ENCODE measurements at regions not wholly inside any gene's neighbourhood (a gene's known extent, or its start where the extent isn't known, plus 50 kb on each side); places are given as distances from the start of the nearest gene placed in this dataset.

DNA sequence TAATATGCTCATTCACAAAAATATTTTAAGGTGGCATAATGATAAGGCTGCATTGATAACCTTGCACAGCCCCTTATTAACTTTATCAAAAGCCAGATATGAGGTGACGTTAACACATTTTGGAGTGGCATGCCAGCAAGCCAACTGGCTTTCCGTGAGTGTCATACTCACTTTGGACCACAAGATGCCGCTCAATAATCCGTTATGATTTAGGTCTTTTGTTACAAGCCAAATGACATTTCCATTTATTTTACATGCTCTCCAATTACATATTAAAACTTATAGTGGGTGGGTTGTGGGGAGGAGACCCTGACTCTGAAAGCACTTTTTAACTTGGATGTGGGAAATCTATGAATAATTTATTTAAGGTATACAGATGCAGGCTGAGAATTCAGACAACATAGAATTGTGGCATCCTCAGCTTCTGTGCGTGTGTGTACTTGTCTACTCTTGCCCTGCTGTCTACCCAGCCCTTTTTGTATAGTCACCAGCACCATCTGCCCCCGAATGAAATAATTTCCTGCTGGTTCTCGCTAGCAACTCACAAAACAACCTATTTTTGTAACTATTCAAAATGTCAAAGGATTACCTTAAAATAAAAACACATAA lies 305.1 kb downstream of the PSAT1 start:
- H3K4me1 ChIP-seq (ENCODE audit: insufficient read depth): 0 out of 2 replicates have a peak, but pooled peaks cover 9% of the 10 kb centered on the region
- WGBS, 2 experiments (ENCODE audit: low coverage in 1 of 2, low lambda C conversion rate in 2 of 2, missing lambda C conversion rate in 2 of 2): 21 to 23% methylated on average over 7 of the region's 7 CpGs
- H4K20me1 ChIP-seq (ENCODE audit: insufficient read depth): no peaks in the 10 kb centered on the region
- no peak overlapping the region for H3K4me3 ChIP-seq
- no peaks in the 10 kb centered on the region for H3F3A ChIP-seq (ENCODE audit: insufficient read depth)
- no peak overlapping the region for H3K9ac ChIP-seq
- TF ChIP-seq EZH2phosphoT487 (IDR thresholded peaks at IDR 0.05; ENCODE audit: insufficient read depth, low read depth) (no peak), EZH2 (IDR thresholded peaks at IDR 0.05; ENCODE audit: insufficient read depth, poor library complexity, severe bottlenecking) (no peak)
- H3K27ac ChIP-seq: no peak overlapping the region
- H3K27me3 ChIP-seq (replicated peaks; ENCODE audit: insufficient read depth): no peaks in the 10 kb centered on the region
- H3K4me2 ChIP-seq (ENCODE audit: unreplicated experiment): no peak overlapping the region
- in situ Hi-C loops (cut with MboI): loop anchor here (10.0 kb wide), 1 partner anchor 523 kb away; no protein-coding TSS in a partner anchor
- no peaks in the 10 kb centered on the region for H3K9me3 ChIP-seq (ENCODE audit: low read depth)
- DNase-seq: peak; percentile 71
- H3K36me3 ChIP-seq (ENCODE audit: low read depth): no peaks in the 10 kb centered on the region
- H3K9me2 ChIP-seq (ENCODE audit: insufficient read depth): no peaks in the 10 kb centered on the region
- no peaks in the 10 kb centered on the region for H3K79me2 ChIP-seq (ENCODE audit: insufficient read depth)
- H2AFZ ChIP-seq: peak overlapping the region; percentile 36

DNA sequence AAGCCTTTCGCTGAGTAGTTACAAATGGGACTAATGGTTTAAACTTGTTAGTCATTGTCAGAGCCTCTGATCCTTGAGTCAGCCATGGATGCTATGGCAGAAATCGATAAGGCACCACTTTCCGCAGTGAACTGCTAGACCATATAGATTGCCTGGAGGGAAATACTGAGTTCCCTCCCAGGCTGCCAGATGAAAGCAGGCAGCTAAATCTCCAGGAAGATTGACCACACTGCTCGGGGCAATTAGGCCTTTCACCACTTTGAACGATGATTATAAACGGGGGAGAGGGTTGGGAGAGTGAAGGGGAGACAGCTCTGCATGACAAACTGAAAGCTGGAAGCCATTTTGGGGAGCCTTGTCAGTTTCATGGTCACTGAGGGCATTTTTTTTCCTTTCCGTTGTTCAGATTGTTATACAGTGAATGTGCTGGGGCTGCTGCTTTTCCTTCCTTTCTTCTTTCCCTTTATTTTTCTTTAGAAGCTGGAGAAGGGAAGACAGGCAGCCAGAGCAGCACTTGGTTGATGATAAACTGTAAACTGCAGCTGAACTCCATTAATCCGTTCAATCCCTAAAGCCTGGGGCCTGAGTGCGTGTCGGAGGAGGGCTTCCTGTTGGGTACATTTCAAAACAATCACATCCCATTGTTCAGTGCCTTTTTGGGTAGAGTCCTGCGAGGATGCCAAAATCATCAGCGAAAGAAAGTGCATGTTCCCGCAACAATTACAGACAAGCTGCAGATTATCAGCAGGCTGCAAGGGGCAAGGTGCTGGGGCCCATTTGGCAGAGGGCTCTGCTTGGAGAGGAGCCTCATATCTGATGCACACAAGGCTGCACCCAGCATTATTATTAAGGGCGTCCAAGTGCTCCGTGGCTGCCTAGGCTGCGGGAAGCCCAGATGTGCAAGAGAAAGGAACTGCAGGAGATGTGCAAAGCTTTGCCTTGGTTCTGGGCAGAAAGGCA lies 308.4 kb downstream of the PSAT1 start:
- Histone ChIP-seq H4K20me1 (ENCODE audit: insufficient read depth) (no peaks in the 10 kb centered on the region), H3K9me3 (ENCODE audit: low read depth) (no peaks in the 10 kb centered on the region), H3K27me3 (replicated peaks; ENCODE audit: insufficient read depth) (no peaks in the 10 kb centered on the region), H3K4me3 (no peak overlapping the region), H3K9me2 (ENCODE audit: insufficient read depth) (no peaks in the 10 kb centered on the region), H3K36me3 (ENCODE audit: low read depth) (no peaks in the 10 kb centered on the region), H3F3A (ENCODE audit: insufficient read depth) (no peaks in the 10 kb centered on the region), H3K79me2 (ENCODE audit: insufficient read depth) (no peaks in the 10 kb centered on the region), H3K9ac (no peak overlapping the region), H3K27ac (no peak overlapping the region), H2AFZ (peak overlapping the region; percentile 74), H3K4me1 (ENCODE audit: insufficient read depth) (0 out of 2 replicates have a peak, but pooled peaks cover 9% of the 10 kb centered on the region), H3K4me2 (ENCODE audit: unreplicated experiment) (no peak overlapping the region)
- DNase-seq: no peak
- WGBS, 2 experiments (ENCODE audit: low coverage in 1 of 2, low lambda C conversion rate in 2 of 2, missing lambda C conversion rate in 2 of 2): 37 to 42% methylated on average over 16 of the region's 16 CpGs
- TF ChIP-seq EZH2 (IDR thresholded peaks at IDR 0.05; ENCODE audit: insufficient read depth, poor library complexity, severe bottlenecking) (no peak), EZH2phosphoT487 (IDR thresholded peaks at IDR 0.05; ENCODE audit: insufficient read depth, low read depth) (no peak)
- in situ Hi-C loops (cut with MboI): loop anchor here (10.0 kb wide), 1 partner anchor 519 kb away; no protein-coding TSS in a partner anchor

DNA sequence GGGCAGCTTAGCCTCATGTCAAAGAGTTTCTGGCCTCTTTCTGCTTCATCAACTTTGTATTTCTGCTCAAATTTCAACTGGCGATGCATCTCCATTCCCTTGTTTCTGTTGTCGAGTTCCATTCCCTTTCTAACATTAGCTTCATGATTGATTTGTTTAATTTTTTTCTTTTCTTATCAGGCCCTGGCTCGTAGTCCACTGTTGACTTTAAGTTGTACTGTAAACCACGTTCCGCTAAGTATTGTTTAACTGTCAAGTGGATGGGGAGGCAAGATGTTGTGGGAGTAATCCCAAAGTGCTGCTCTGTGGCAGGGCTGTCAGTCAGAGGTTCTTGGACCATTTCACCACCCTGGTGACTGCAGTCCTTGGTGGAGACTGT lies 309.1 kb downstream of the PSAT1 start:
- Histone ChIP-seq H3K9me3 (ENCODE audit: low read depth) (no peaks in the 10 kb centered on the region), H3K79me2 (ENCODE audit: insufficient read depth) (no peaks in the 10 kb centered on the region)

DNA sequence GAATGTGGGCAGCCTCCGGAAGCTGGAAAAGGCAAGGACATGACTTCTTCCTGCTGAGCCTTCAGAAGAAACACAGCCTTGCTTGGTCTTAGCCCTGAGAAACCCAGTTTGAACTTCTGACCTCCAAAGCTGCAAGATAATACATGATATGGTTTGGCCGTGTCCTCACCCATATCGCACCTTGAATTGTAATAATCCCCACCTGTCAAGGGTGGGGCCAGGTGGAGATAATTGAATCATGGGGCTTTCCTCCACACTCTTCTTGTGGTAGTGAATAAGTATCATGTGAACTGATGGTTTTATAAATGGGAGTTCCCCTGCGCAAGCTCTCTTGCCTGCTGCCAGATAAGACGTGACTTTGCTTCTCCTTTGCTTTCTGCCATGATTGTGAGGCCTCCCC lies 310.9 kb downstream of the PSAT1 start:
- Histone ChIP-seq H3K27ac (no peak overlapping the region), H3K4me3 (no peak overlapping the region), H3K36me3 (ENCODE audit: low read depth) (no peaks in the 10 kb centered on the region), H3K9me3 (ENCODE audit: low read depth) (no peaks in the 10 kb centered on the region), H3K9ac (no peak overlapping the region), H3K4me2 (ENCODE audit: unreplicated experiment) (no peak overlapping the region), H3K79me2 (ENCODE audit: insufficient read depth) (no peaks in the 10 kb centered on the region), H3K9me2 (ENCODE audit: insufficient read depth) (no peaks in the 10 kb centered on the region), H3K4me1 (ENCODE audit: insufficient read depth) (peaks cover 22% of the 10 kb centered on the region), H4K20me1 (ENCODE audit: insufficient read depth) (no peaks in the 10 kb centered on the region), H2AFZ (no peak overlapping the region), H3F3A (ENCODE audit: insufficient read depth) (0 out of 2 replicates have a peak, but pooled peaks cover 11% of the 10 kb centered on the region), H3K27me3 (replicated peaks; ENCODE audit: insufficient read depth) (no peaks in the 10 kb centered on the region)
- WGBS, 2 experiments (ENCODE audit: low coverage in 1 of 2, low lambda C conversion rate in 2 of 2, missing lambda C conversion rate in 2 of 2): 97% methylated on average over 5 of the region's 5 CpGs
- TF ChIP-seq EZH2phosphoT487 (IDR thresholded peaks at IDR 0.05; ENCODE audit: insufficient read depth, low read depth) (no peak), EZH2 (IDR thresholded peaks at IDR 0.05; ENCODE audit: insufficient read depth, poor library complexity, severe bottlenecking) (no peak)
- no peak for DNase-seq
- in situ Hi-C loops (cut with MboI): loop anchor here (10.0 kb wide), 1 partner anchor 517 kb away; no protein-coding TSS in a partner anchor

More for the DNA sequence above, 309.1 kb downstream of the PSAT1 start:
- no peak overlapping the region for H3K4me3 ChIP-seq
- H3K9me2 ChIP-seq (ENCODE audit: insufficient read depth): no peaks in the 10 kb centered on the region
- H3K4me2 ChIP-seq (ENCODE audit: unreplicated experiment): no peak overlapping the region
- H4K20me1 ChIP-seq (ENCODE audit: insufficient read depth): no peaks in the 10 kb centered on the region
- 81% methylated on average over 5 of the region's 5 CpGs for WGBS, 2 experiments (ENCODE audit: low coverage in 1 of 2, low lambda C conversion rate in 2 of 2, missing lambda C conversion rate in 2 of 2)
- H3K36me3 ChIP-seq (ENCODE audit: low read depth): no peaks in the 10 kb centered on the region
- 0 out of 2 replicates have a peak overlapping the region, but pooled peaks have one; percentile 74 for H2AFZ ChIP-seq
- H3K27ac ChIP-seq: no peak overlapping the region
- H3K4me1 ChIP-seq (ENCODE audit: insufficient read depth): 0 out of 2 replicates have a peak, but pooled peaks cover 9% of the 10 kb centered on the region
- TF ChIP-seq EZH2phosphoT487 (IDR thresholded peaks at IDR 0.05; ENCODE audit: insufficient read depth, low read depth) (no peak), EZH2 (IDR thresholded peaks at IDR 0.05; ENCODE audit: insufficient read depth, poor library complexity, severe bottlenecking) (no peak)
- no peak overlapping the region for H3K9ac ChIP-seq
- in situ Hi-C loops (cut with MboI): loop anchor here (10.0 kb wide), 1 partner anchor 519 kb away; no protein-coding TSS in a partner anchor
- no peaks in the 10 kb centered on the region for H3F3A ChIP-seq (ENCODE audit: insufficient read depth)
- DNase-seq: no peak
- no peaks in the 10 kb centered on the region for H3K27me3 ChIP-seq (replicated peaks; ENCODE audit: insufficient read depth)

All from GM23248 (cell line).